GM23338 (cell line): ENCODE measurements at regions not wholly inside any gene's neighbourhood (a gene's known extent, or its start where the extent isn't known, plus 50 kb on each side); places are given as distances from the start of the nearest gene placed in this dataset.

ENCODE experiments used
- ATAC-seq: fragments of 200-7000 bp; cut with Tn5 transposase; 3 replicates; pipeline ENCODE4 v1.9.1; 2020
- DNase-seq: peaks from one replicate; pipeline ENCODE4 v3.0.0-alpha.2; 2015; ENCODE audit warnings: low spot score
- H2AFZ ChIP-seq: fragments of 200-600 bp; sonication (generic); 2 replicates; pipeline ENCODE4 v1.8.0; 2016; ENCODE audit warnings: antibody characterized with exemption, mild to moderate bottlenecking, moderate library complexity
- H3F3A ChIP-seq: fragments of 200-600 bp; sonication (generic); replicated peaks from 2 replicates; pipeline ENCODE4 v1.8.0; 2017; ENCODE audit warnings: antibody characterized with exemption, mixed run types, low read depth
- H3K27ac ChIP-seq: fragments of 200-600 bp; sonication (generic); 2 replicates; pipeline ENCODE4 v1.6.1; 2016; ENCODE audit warnings: low read depth
- H3K27me3 ChIP-seq: fragments of 200-600 bp; sonication (generic); 2 replicates; pipeline ENCODE4 v1.8.0; 2016; ENCODE audit warnings: mild to moderate bottlenecking, mixed run types, moderate library complexity; ENCODE audit not compliant: insufficient read depth
- H3K36me3 ChIP-seq: fragments of 200-600 bp; sonication (generic); 2 replicates; pipeline ENCODE4 v1.8.0; 2016; ENCODE audit warnings: mild to moderate bottlenecking; ENCODE audit not compliant: insufficient read depth
- H3K4me1 ChIP-seq: fragments of 200-600 bp; sonication (generic); 2 replicates; pipeline ENCODE4 v1.8.0; 2016; ENCODE audit warnings: mild to moderate bottlenecking, moderate library complexity; ENCODE audit not compliant: insufficient read depth
- H3K4me2 ChIP-seq: fragments of 200-600 bp; sonication (generic); 2 replicates; pipeline ENCODE4 v1.7.1; 2017; ENCODE audit warnings: mixed run types
- H3K4me3 ChIP-seq: fragments of 200-600 bp; sonication (generic); 2 replicates; pipeline ENCODE4 v1.6.1; 2016; ENCODE audit warnings: mixed run types
- H3K79me2 ChIP-seq: fragments of 200-600 bp; sonication (generic); replicated peaks from 2 replicates; pipeline ENCODE4 v1.8.0; 2017; ENCODE audit warnings: mild to moderate bottlenecking; ENCODE audit not compliant: insufficient read depth
- H3K9me2 ChIP-seq: fragments of 200-600 bp; sonication (generic); 2 replicates; pipeline ENCODE4 v1.8.0; 2017; ENCODE audit not compliant: insufficient read depth
- H4K20me1 ChIP-seq: fragments of 200-600 bp; sonication (generic); replicated peaks from 2 replicates; pipeline ENCODE4 v1.8.0; 2017; ENCODE audit warnings: mild to moderate bottlenecking; ENCODE audit not compliant: insufficient read depth
- H3K27ac Mint-ChIP-seq: 2 replicates; pipeline ENCODE4 v1.8.0; 2020; ENCODE audit warnings: inconsistent platforms, mild to moderate bottlenecking, moderate library complexity, mixed read lengths
- H3K27me3 Mint-ChIP-seq: 3 replicates; pipeline ENCODE4 v1.8.0; 2022; ENCODE audit warnings: low read depth, mild to moderate bottlenecking, moderate library complexity, mixed read lengths, inconsistent platforms; ENCODE audit not compliant: insufficient read depth, poor library complexity
- H3K36me3 Mint-ChIP-seq: 3 replicates; pipeline ENCODE4 v1.8.0; 2021; ENCODE audit warnings: low read depth, mild to moderate bottlenecking, inconsistent platforms, moderate library complexity, mixed read lengths
- H3K4me1 Mint-ChIP-seq: 3 replicates; pipeline ENCODE4 v1.8.0; 2020; ENCODE audit warnings: mild to moderate bottlenecking, inconsistent platforms, mixed read lengths
- H3K4me3 Mint-ChIP-seq: 3 replicates; pipeline ENCODE4 v1.8.0; 2021; ENCODE audit warnings: moderate library complexity, mild to moderate bottlenecking, inconsistent platforms, mixed read lengths
- H3K9me3 Mint-ChIP-seq: 3 replicates; pipeline ENCODE4 v1.8.0; 2020; ENCODE audit warnings: moderate library complexity, mild to moderate bottlenecking, inconsistent platforms, mixed read lengths
- CREB1 ChIP-seq: fragments of 250-450 bp; sonication (Bioruptor Pico); IDR thresholded peaks from 2 replicates; pipeline ENCODE4 v1.5.0; 2020; ENCODE audit warnings: low read depth, mild to moderate bottlenecking, moderate library complexity
- CTCF ChIP-seq, 2 experiments: fragments of 200-600 bp in 1 of 2; sonication (generic) in 1 of 2; conservative IDR thresholded peaks; 2 replicates each; pipeline versions ENCODE4 v1.5.1 to v1.6.1; 2016 to 2017; ENCODE audit warnings: antibody characterized with exemption in 2 of 2, low read depth in 2 of 2, mild to moderate bottlenecking in 2 of 2, moderate library complexity in 1 of 2
- ETS1 ChIP-seq: IDR thresholded peaks from 2 replicates; pipeline ENCODE4 v1.6.1; 2016; ENCODE audit warnings: antibody characterized with exemption
- EZH2 ChIP-seq: fragments of 200-600 bp; sonication (generic); IDR thresholded peaks from one replicate; pipeline ENCODE4 v1.8.0; 2017; ENCODE audit warnings: antibody characterized with exemption, mild to moderate bottlenecking, low read depth; ENCODE audit not compliant: unreplicated experiment
- EZH2phosphoT487 ChIP-seq: fragments of 200-600 bp; sonication (generic); IDR thresholded peaks from one replicate; pipeline ENCODE4 v1.8.1; 2018; ENCODE audit warnings: antibody characterized with exemption; ENCODE audit not compliant: unreplicated experiment
- JUNB ChIP-seq: IDR thresholded peaks from one replicate; pipeline ENCODE4 v1.6.1; 2016; ENCODE audit warnings: antibody characterized with exemption; ENCODE audit not compliant: unreplicated experiment
- NANOG ChIP-seq: IDR thresholded peaks from 2 replicates; pipeline ENCODE4 v1.6.1; 2016; ENCODE audit warnings: antibody characterized with exemption, borderline replicate concordance
- POLR2AphosphoS5 ChIP-seq: IDR thresholded peaks from 2 replicates; pipeline ENCODE4 v1.6.1; 2016; ENCODE audit warnings: antibody characterized with exemption, low read depth
- REST ChIP-seq: IDR thresholded peaks from one replicate; pipeline ENCODE4 v1.6.1; 2018; ENCODE audit warnings: antibody characterized with exemption; ENCODE audit not compliant: unreplicated experiment
- STAT1 ChIP-seq: IDR thresholded peaks from one replicate; pipeline ENCODE4 v1.6.1; 2016; ENCODE audit warnings: antibody characterized with exemption; ENCODE audit not compliant: unreplicated experiment
- ZNF114 ChIP-seq: fragments of 250-450 bp; sonication (Bioruptor Pico); IDR thresholded peaks from 2 replicates; pipeline ENCODE4 v1.5.0; 2020; ENCODE audit warnings: mild to moderate bottlenecking, moderate library complexity
- ZNF331 ChIP-seq: fragments of 250-450 bp; sonication (Bioruptor Pico); IDR thresholded peaks from 2 replicates; pipeline ENCODE4 v1.5.0; 2020; ENCODE audit warnings: low read depth, mild to moderate bottlenecking, moderate library complexity
- ZNF462 ChIP-seq: fragments of 250-450 bp; sonication (Bioruptor Pico); IDR thresholded peaks from 2 replicates; pipeline ENCODE4 v1.5.0; 2020; ENCODE audit warnings: mild to moderate bottlenecking, moderate library complexity

GRCh38 chr10:78262860-78263259 lies 229.2 kb downstream of the RPS24 start (continued):
- no peak for TF ChIP-seq CREB1 (CRISPR knock-in tag)
- no peak for TF ChIP-seq STAT1
- TF ChIP-seq EZH2phosphoT487 = no peak
- TF ChIP-seq POLR2AphosphoS5 = no peak

GRCh38 chr10:78263521-78263988 lies 229.9 kb downstream of the RPS24 start:
- no peak overlapping the region for H3K27ac Mint-ChIP-seq
- peaks cover 2% of the 10 kb centered on the region for H3K27me3 Mint-ChIP-seq
- Histone ChIP-seq H3K9me2 (no peaks in the 10 kb centered on the region), H3K79me2 (no peaks in the 10 kb centered on the region), H3K4me1 (no peaks in the 10 kb centered on the region), H3K27me3 (no peaks in the 10 kb centered on the region), H3K4me3 (no peak overlapping the region), H3K36me3 (no peaks in the 10 kb centered on the region), H3K4me2 (no peak overlapping the region), H3F3A (no peaks in the 10 kb centered on the region), H3K27ac (no peak overlapping the region), H4K20me1 (no peaks in the 10 kb centered on the region), H2AFZ (no peak overlapping the region)
- TF ChIP-seq STAT1 = no peak
- TF ChIP-seq ZNF114 (CRISPR knock-in tag) = no peak
- no peak for TF ChIP-seq NANOG
- no peak for TF ChIP-seq POLR2AphosphoS5
- no peak for TF ChIP-seq CREB1 (CRISPR knock-in tag)
- no peak for TF ChIP-seq REST
- no peak for TF ChIP-seq ZNF462
- no peak for TF ChIP-seq ZNF331 (CRISPR knock-in tag)
- TF ChIP-seq EZH2phosphoT487 = no peak
- TF ChIP-seq JUNB = no peak
- no peak for TF ChIP-seq CTCF (conservative IDR thresholded peaks at IDR 0.05; ENCODE audit: low read depth in 2 of 2)
- no peak for TF ChIP-seq ETS1
- TF ChIP-seq EZH2 = no peak
- DNase-seq (no peak), ATAC-seq (no peak)
- H3K4me1 Mint-ChIP-seq = no peaks in the 10 kb centered on the region
- H3K9me3 Mint-ChIP-seq = peaks cover 3% of the 10 kb centered on the region; the same call in 1 of the 3 replicates
- no peaks in the 10 kb centered on the region for H3K36me3 Mint-ChIP-seq
- H3K4me3 Mint-ChIP-seq = no peak overlapping the region
